ENCODE measurements at regions not wholly inside any gene's neighbourhood (a gene's known extent, or its start where the extent isn't known, plus 50 kb on each side); places are given as distances from the start of the nearest gene placed in this dataset.

DNA sequence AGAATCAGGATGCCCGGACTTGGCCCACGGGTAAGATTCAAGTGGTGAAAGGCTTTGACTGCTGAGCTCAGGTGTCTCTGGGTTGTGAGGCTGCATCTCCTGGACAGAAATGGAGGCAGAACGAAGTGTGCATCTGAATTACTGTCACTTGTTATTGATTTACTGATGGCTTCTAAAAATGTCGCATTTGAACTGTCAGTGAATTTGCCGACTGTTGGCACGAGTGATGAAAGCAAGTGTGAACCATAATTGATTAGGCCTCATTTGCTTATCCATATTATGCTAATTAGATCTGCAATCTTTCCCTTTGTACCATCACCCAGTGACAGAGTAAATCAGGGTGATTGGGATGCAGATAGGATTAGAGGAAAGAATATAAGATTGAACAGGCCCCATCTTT is 252.4 kb downstream of the NUF2 start:
- no peaks in the 10 kb centered on the region for H3K4me1 ChIP-seq
- H3K36me3 ChIP-seq (ENCODE audit: low read depth, missing control alignments) = no peaks in the 10 kb centered on the region
- H3K4me3 ChIP-seq = no peak overlapping the region
- TF ChIP-seq CTCF (IDR thresholded peaks at IDR 0.05) = no peak
- no peak for TF ChIP-seq POLR2A (IDR thresholded peaks at IDR 0.05)
- no peak for DNase-seq
- H3K9me3 ChIP-seq = no peaks in the 10 kb centered on the region
- 84 to 95% methylated on average over 6 of the region's 6 CpGs for WGBS, 2 donors
- no peaks in the 10 kb centered on the region for H3K27me3 ChIP-seq
- intact Hi-C loops (cut with DNase I; ENCODE audit: low total_unique reads) = no loop called here
- H3K27ac ChIP-seq = no peak overlapping the region

DNA sequence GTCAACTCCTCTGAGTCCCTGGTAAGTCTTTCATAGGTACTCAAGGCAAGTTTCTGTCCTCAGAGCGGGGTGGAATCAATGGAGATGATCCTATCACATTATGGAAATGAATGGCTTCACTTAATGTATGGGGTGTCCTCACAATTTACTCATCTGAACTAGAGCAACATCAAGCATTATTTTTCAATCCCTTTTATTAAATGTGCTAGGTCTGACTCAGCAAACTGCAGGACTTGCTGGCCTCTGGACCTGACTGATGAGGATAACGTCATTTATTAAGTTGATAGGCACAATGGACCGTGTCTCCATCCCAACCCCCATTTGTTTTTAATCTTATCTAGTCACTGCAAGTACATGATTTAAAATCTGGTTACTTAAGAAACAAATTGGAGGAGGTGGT is 259.2 kb downstream of the NUF2 start:
- Histone ChIP-seq H3K36me3 (ENCODE audit: low read depth, missing control alignments) (no peaks in the 10 kb centered on the region), H3K27ac (no peak overlapping the region), H3K4me1 (no peaks in the 10 kb centered on the region), H3K9me3 (no peaks in the 10 kb centered on the region), H3K4me3 (no peak overlapping the region), H3K27me3 (no peaks in the 10 kb centered on the region)
- TF ChIP-seq POLR2A (IDR thresholded peaks at IDR 0.05) (no peak), CTCF (IDR thresholded peaks at IDR 0.05) (no peak)
- no peak for DNase-seq
- intact Hi-C loops (cut with DNase I; ENCODE audit: low total_unique reads) = no loop called here
- 52 to 68% methylated on average over 3 of the region's 3 CpGs for WGBS, 2 donors

DNA sequence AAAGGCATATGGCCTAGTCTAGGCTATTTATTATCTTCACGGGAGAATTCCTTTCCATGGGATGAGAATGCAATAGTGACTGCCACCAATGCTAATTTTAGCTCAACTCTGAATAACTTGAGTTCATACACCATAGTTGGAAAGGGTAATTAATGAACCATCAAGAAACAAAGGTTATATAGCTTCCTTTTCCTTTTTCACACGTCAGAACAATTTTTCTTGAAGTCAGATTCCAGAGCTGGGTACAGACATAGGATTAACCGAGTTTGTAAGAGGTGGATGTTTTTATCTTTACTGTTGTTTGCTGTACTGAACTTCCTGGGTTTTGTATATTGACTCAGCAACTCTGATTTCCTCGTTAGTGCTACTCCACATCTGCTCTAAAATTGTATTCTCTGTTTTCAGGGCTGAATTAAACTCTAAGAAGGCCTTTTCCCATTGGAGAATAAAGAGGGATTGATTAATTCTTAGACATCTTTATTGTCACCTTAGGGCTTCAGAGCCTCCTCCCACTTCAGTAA is 262.0 kb downstream of the NUF2 start:
- no peak for TF ChIP-seq CTCF (IDR thresholded peaks at IDR 0.05)
- TF ChIP-seq POLR2A (IDR thresholded peaks at IDR 0.05) = no peak
- Histone ChIP-seq H3K27me3 (no peaks in the 10 kb centered on the region), H3K4me3 (no peak overlapping the region), H3K9me3 (no peaks in the 10 kb centered on the region), H3K4me1 (no peaks in the 10 kb centered on the region), H3K36me3 (ENCODE audit: low read depth, missing control alignments) (no peaks in the 10 kb centered on the region), H3K27ac (no peak overlapping the region)
- intact Hi-C loops (cut with DNase I; ENCODE audit: low total_unique reads) = no loop called here
- no peak for DNase-seq
- WGBS, 2 donors = 64 to 69% methylated on average over 4 of the region's 4 CpGs

- no peak for DNase-seq
- H3K27me3 ChIP-seq = no peaks in the 10 kb centered on the region
- TF ChIP-seq POLR2A (IDR thresholded peaks at IDR 0.05) = no peak
- TF ChIP-seq CTCF (IDR thresholded peaks at IDR 0.05) = no peak
- H3K4me3 ChIP-seq = no peak overlapping the region
- 78 to 90% methylated on average over 3 of the region's 3 CpGs for WGBS, 2 donors
- H3K27ac ChIP-seq = no peak overlapping the region
- H3K4me1 ChIP-seq = no peaks in the 10 kb centered on the region
- no peaks in the 10 kb centered on the region for H3K36me3 ChIP-seq (ENCODE audit: low read depth, missing control alignments)
- intact Hi-C loops (cut with DNase I; ENCODE audit: low total_unique reads) = no loop called here
- H3K9me3 ChIP-seq = no peaks in the 10 kb centered on the region
Measured at GRCh38 chr1:163585796-163586195, 264.0 kb downstream of the NUF2 start.

GRCh38 chr1:163588796-163589195 is 267.0 kb downstream of the NUF2 start:
- Histone ChIP-seq H3K4me1 (no peaks in the 10 kb centered on the region), H3K27me3 (no peaks in the 10 kb centered on the region), H3K9me3 (no peaks in the 10 kb centered on the region), H3K36me3 (ENCODE audit: low read depth, missing control alignments) (no peaks in the 10 kb centered on the region), H3K4me3 (no peak overlapping the region), H3K27ac (no peak overlapping the region)
- intact Hi-C loops (cut with DNase I; ENCODE audit: low total_unique reads) = no loop called here
- TF ChIP-seq CTCF (IDR thresholded peaks at IDR 0.05) (no peak), POLR2A (IDR thresholded peaks at IDR 0.05) (no peak)
- no peak for DNase-seq
- 73 to 88% methylated on average over 2 of the region's 2 CpGs for WGBS, 2 donors

Measured in testis (tissue), 2 donors.